PC-3 (cell line): ENCODE measurements at regions not wholly inside any gene's neighbourhood (a gene's known extent, or its start where the extent isn't known, plus 50 kb on each side); places are given as distances from the start of the nearest gene placed in this dataset.
A peak's percentile ranks its signal among the peaks of the same experiment; 100 is the strongest.

ENCODE experiments used
- EZH2 ChIP-seq: fragments of 300-600 bp; sonication (generic); IDR thresholded peaks from one replicate; pipeline ENCODE4 v1.6.1; 2017; ENCODE audit warnings: antibody characterized with exemption, mild to moderate bottlenecking, low read length; ENCODE audit not compliant: unreplicated experiment
- TF ChIP-seq, protein P1 (sequence below): fragments of 300-600 bp; sonication (generic); conservative IDR thresholded peaks from 2 replicates; pipeline ENCODE4 v1.5.1; 2017; ENCODE audit warnings: antibody characterized with exemption, low read depth, mild to moderate bottlenecking, low read length

DNA sequence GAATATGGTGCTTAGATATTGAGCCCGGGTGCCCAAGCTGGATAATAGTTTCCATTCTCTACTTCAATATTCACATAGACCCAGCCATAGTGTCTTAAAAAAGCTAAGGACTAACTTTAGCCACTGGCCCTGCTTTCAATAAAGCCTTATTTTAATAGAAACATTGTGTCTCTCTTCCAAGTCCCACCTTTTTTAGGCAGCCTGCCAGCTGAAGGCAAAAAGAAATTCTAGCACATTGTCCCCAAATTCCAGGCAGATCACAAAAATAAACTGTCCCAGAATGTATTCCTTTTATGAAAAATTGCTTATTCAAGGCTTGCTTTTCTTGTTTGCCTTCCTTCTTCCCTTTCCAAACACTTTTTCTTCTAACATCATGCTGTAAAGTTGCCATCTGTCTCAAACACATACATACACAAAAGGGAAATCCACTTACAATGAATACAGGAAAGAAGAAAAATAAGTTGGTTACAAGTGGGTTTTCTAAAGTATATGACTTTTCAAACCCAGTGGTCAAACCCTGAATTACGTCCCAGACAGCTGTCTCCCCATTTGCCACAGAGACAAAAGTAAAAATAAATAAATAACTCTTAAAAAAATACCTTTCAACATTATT is 778.5 kb downstream of the BCL11A start:
- TF ChIP-seq, protein P1, sequence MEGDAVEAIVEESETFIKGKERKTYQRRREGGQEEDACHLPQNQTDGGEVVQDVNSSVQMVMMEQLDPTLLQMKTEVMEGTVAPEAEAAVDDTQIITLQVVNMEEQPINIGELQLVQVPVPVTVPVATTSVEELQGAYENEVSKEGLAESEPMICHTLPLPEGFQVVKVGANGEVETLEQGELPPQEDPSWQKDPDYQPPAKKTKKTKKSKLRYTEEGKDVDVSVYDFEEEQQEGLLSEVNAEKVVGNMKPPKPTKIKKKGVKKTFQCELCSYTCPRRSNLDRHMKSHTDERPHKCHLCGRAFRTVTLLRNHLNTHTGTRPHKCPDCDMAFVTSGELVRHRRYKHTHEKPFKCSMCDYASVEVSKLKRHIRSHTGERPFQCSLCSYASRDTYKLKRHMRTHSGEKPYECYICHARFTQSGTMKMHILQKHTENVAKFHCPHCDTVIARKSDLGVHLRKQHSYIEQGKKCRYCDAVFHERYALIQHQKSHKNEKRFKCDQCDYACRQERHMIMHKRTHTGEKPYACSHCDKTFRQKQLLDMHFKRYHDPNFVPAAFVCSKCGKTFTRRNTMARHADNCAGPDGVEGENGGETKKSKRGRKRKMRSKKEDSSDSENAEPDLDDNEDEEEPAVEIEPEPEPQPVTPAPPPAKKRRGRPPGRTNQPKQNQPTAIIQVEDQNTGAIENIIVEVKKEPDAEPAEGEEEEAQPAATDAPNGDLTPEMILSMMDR, result 0 out of 2 replicates have a peak, but pooled peaks have one; percentile 6
- TF ChIP-seq EZH2, result no peak
